H1 (cell line): ENCODE measurements at regions not wholly inside any gene's neighbourhood (a gene's known extent, or its start where the extent isn't known, plus 50 kb on each side); places are given as distances from the start of the nearest gene placed in this dataset.

Experiments
- CTCF ChIP-seq, 3 experiments: IDR thresholded peaks; 1 replicate in 2 of 3; 2 replicates in 1 of 3; pipeline versions ENCODE4 v1.5.1 to v1.6.1; 2011; ENCODE audit warnings: low read length in 3 of 3, mild to moderate bottlenecking in 3 of 3, inconsistent platforms in 2 of 3, low read depth in 1 of 3, moderate library complexity in 1 of 3; ENCODE audit not compliant: insufficient read depth in 1 of 3; ENCODE audit errors: control extremely low read depth in 1 of 3
- EZH2 ChIP-seq: fragments of 200-600 bp; sonication (generic); IDR thresholded peaks from 2 replicates; pipeline ENCODE4 v1.7.1; 2012; ENCODE audit warnings: low read depth, mild to moderate bottlenecking, moderate library complexity, low read length, inconsistent platforms; ENCODE audit not compliant: severe bottlenecking
- KDM4A ChIP-seq: IDR thresholded peaks from one replicate; pipeline ENCODE4 v1.7.1; 2012; ENCODE audit warnings: low read depth, mild to moderate bottlenecking, moderate library complexity, low read length, inconsistent platforms; ENCODE audit not compliant: severe bottlenecking
- POLR2AphosphoS5 ChIP-seq: IDR thresholded peaks from 2 replicates; pipeline ENCODE4 v1.6.1; 2011; ENCODE audit warnings: low read depth, low read length
- RAD21 ChIP-seq, 2 experiments: IDR thresholded peaks in 1 of 2; conservative IDR thresholded peaks in 1 of 2; 2 replicates each; pipeline ENCODE4 v1.6.1; 2011; ENCODE audit warnings: low read depth in 2 of 2, low read length in 2 of 2, improper control_type of control experiment in 1 of 2, inconsistent platforms in 1 of 2, mild to moderate bottlenecking in 1 of 2, moderate library complexity in 1 of 2

DNA sequence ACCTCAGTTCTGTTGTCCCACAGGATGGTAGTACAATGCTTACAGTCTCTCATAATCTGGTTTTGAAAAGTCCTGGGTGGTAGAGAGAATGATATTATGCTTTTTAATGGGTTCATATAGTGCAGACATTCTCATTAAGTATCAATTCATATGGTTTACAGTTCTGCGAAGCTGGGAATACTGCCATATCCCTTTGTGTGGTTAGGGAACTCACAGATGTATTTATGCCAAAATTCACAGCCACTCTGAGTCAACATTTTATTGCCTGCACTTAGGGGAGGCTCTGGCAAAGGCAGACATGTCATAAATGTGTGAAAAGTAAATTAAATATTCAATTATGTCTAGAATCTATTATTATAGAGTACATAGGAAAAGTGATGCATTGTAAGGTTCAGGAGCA is 808.2 kb downstream of the SUCLG1 start:
- TF ChIP-seq CTCF (IDR thresholded peaks at IDR 0.05; ENCODE audit: control extremely low read depth in 1 of 3, insufficient read depth in 1 of 3, low read depth in 1 of 3, low read length in 3 of 3) (no peak), KDM4A (no peak), POLR2AphosphoS5 (no peak), EZH2 (no peak), RAD21 (IDR thresholded peaks at IDR 0.05 in 1 of 2, conservative IDR thresholded peaks at IDR 0.05 in 1 of 2; ENCODE audit: low read depth in 2 of 2, low read length in 2 of 2) (no peak)
